Prostate gland (tissue), 2 donors: ENCODE measurements at regions not wholly inside any gene's neighbourhood (a gene's known extent, or its start where the extent isn't known, plus 50 kb on each side); places are given as distances from the start of the nearest gene placed in this dataset.

Experiments used
- POLR2A ChIP-seq: fragments of 450-650 bp; IDR thresholded peaks from one replicate; pipeline ENCODE4 v1.6.1; 2016; ENCODE audit warnings: antibody characterized with exemption, mild to moderate bottlenecking
- TF ChIP-seq, protein P1 (sequence below), 4 experiments: fragments of 200-600 bp in 2 of 4; fragments of 450-650 bp in 2 of 4; sonication (generic) in 2 of 4; IDR thresholded peaks; 1 replicate in 3 of 4; 2 replicates in 1 of 4; pipeline ENCODE4 v1.5.1; 2016 to 2019; ENCODE audit warnings: antibody characterized with exemption in 4 of 4, mild to moderate bottlenecking in 2 of 4, moderate library complexity in 2 of 4

DNA sequence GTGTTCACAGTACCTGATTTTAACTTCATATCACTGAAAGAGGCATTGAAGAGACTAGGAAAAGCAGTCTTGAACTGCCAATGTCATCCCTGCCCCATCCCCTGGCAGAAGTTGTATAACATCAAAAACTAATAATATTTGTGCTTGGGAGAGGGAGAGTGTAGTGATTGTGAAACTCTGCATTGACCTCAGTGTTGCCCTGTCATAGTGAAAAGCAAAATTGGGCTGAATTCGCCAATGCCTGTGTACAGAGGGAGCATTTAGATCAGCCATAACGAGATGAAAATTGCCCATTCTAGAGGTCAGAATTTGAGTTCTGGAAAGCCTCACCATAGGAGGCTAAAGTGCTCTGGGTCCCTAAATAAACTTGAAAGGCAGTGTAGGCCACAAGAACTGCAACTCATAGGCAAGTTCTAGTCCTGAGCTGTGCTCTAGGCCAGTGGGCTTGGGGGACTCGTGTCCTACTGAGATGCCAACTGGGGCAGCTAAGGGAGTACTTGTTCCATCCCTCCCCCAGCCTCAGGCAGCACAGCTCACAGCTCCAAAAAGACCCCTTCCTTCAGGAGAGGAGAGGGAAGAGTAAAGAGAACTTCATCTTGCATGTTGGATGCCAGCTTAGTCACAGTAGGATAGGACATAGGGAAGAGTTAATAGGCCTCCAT is 855.6 kb downstream of the TSN start:
- TF ChIP-seq POLR2A, result no peak
- TF ChIP-seq, protein P1, sequence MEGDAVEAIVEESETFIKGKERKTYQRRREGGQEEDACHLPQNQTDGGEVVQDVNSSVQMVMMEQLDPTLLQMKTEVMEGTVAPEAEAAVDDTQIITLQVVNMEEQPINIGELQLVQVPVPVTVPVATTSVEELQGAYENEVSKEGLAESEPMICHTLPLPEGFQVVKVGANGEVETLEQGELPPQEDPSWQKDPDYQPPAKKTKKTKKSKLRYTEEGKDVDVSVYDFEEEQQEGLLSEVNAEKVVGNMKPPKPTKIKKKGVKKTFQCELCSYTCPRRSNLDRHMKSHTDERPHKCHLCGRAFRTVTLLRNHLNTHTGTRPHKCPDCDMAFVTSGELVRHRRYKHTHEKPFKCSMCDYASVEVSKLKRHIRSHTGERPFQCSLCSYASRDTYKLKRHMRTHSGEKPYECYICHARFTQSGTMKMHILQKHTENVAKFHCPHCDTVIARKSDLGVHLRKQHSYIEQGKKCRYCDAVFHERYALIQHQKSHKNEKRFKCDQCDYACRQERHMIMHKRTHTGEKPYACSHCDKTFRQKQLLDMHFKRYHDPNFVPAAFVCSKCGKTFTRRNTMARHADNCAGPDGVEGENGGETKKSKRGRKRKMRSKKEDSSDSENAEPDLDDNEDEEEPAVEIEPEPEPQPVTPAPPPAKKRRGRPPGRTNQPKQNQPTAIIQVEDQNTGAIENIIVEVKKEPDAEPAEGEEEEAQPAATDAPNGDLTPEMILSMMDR (IDR thresholded peaks at IDR 0.05), result no peak
